Heart left ventricle (tissue), 13 donors: ENCODE measurements at regions not wholly inside any gene's neighbourhood (a gene's known extent, or its start where the extent isn't known, plus 50 kb on each side); places are given as distances from the start of the nearest gene placed in this dataset.

Experiments used
- CTCF ChIP-seq, 12 donors: fragments of 200-600 bp; sonication (generic) in 4 of 12; IDR thresholded peaks; one replicate each; pipeline versions ENCODE4 v1.5.0 to v1.8.0; 2018 to 2022; ENCODE audit warnings: antibody characterized with exemption in 12 of 12, mild to moderate bottlenecking in 5 of 12
- POLR2A ChIP-seq, 2 donors: fragments of 450-650 bp; IDR thresholded peaks; one replicate each; pipeline ENCODE4 v1.6.1; 2017; ENCODE audit warnings: antibody characterized with exemption in 2 of 2, mild to moderate bottlenecking in 2 of 2, moderate library complexity in 2 of 2
- donor health status: ischemic (EF 13 %, LVEDD 7.1; RV severe dilation, severe dysfunction).
- donor health status: DM: no; HTN: yes; CAD: no.
- donor health status: DM: no; HTN: no; CAD: no.
- donor health status: ischemic (EF 25% LVEDD 6.9; RV normal size, moderate dysfunction).
- donor health status: ischemic (EF 25% LVEDD 5.7; RV mildly dilated, moderate dysfunction).
- donor health status: ischemic (EF 35%, LVEDD 5.7; RV mildly dilated, moderate dysfunction).
- donor health status: nonischemic (EF 11% LVEDD 7.7; RV severe dilation, severe dysfunction).
- donor health status: DM: yes; HTN: yes; CAD: no.
- donor health status: PGD.
- donor health status: ischemic (EF 29% LVEDD 5.4; RV normal size, mild dysfunction).
- donor health status: nonischemic (EF 23%, LVEDD 6.1; RV moderate dilation, normal function).

GRCh38 chr11:25755918-25756584 lies 575.9 kb upstream of the ANO3 start:
- TF ChIP-seq CTCF (IDR thresholded peaks at IDR 0.05), result no peak
- TF ChIP-seq POLR2A (IDR thresholded peaks at IDR 0.05), result no peak
